ENCODE measurements at regions not wholly inside any gene's neighbourhood (a gene's known extent, or its start where the extent isn't known, plus 50 kb on each side); places are given as distances from the start of the nearest gene placed in this dataset.

DNA sequence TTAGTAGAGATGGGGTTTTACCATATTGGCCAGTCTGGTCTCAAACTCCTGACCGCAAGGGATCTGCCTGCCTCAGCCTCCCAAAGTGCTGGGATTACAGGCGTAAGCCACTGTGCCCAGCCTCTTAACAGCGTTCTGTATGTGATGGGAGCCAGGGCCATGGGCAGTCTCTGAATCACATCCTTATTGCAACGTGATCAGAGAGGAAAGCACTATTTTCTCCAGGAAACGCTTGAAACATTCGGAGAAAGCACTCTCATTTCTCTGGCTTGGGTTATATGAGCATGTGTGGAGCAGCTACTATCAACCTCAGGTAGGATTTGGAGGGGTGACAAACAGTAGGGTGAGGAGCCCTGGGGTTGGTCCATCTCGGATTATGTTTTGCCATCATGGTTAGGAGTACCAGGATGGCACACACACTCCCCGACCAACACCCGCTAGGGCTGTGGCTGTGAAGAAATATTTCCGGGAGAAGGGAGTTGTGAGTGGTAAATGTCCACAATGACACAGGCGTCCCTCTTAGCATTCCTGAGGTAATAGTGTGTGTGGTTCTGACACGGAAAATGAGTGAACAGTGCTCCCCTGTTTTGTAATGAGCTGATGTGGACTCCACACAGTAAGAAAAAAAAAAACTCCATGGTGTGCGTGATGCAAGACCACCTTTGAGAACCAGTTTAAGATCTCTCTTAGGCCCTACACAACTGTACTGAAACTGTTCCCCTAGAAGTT, 406.2 kb upstream of the ZNF608 start:
- ATAC-seq (ENCODE audit: low FRiP score): no peak
- TF ChIP-seq, protein P1, sequence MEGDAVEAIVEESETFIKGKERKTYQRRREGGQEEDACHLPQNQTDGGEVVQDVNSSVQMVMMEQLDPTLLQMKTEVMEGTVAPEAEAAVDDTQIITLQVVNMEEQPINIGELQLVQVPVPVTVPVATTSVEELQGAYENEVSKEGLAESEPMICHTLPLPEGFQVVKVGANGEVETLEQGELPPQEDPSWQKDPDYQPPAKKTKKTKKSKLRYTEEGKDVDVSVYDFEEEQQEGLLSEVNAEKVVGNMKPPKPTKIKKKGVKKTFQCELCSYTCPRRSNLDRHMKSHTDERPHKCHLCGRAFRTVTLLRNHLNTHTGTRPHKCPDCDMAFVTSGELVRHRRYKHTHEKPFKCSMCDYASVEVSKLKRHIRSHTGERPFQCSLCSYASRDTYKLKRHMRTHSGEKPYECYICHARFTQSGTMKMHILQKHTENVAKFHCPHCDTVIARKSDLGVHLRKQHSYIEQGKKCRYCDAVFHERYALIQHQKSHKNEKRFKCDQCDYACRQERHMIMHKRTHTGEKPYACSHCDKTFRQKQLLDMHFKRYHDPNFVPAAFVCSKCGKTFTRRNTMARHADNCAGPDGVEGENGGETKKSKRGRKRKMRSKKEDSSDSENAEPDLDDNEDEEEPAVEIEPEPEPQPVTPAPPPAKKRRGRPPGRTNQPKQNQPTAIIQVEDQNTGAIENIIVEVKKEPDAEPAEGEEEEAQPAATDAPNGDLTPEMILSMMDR (IDR thresholded peaks at IDR 0.05): no peak
- no peak for DNase-seq (ENCODE audit: low spot score)

DNA sequence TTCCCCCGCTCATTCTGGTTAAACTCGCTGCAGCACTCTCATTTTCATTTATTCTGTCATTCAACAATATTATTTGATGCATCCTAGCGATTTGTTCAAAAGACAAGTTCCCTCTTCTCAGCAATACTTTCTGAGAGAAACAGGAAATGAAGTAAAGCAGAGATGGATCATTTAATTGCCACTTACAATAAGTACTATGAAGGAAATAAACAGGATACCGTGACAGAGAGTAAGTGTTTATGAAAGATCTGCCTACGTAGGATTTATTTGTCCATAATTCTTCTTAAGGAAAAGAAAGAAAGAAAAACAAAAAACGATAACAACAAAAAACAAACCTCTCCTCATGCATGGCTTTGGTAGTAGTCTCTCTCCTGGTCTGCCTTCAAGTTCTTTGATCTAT, 406.8 kb upstream of the ZNF608 start:
- no peak for DNase-seq (ENCODE audit: low spot score)
- TF ChIP-seq, protein P1 (IDR thresholded peaks at IDR 0.05): no peak
- no peak for ATAC-seq (ENCODE audit: low FRiP score)

DNA sequence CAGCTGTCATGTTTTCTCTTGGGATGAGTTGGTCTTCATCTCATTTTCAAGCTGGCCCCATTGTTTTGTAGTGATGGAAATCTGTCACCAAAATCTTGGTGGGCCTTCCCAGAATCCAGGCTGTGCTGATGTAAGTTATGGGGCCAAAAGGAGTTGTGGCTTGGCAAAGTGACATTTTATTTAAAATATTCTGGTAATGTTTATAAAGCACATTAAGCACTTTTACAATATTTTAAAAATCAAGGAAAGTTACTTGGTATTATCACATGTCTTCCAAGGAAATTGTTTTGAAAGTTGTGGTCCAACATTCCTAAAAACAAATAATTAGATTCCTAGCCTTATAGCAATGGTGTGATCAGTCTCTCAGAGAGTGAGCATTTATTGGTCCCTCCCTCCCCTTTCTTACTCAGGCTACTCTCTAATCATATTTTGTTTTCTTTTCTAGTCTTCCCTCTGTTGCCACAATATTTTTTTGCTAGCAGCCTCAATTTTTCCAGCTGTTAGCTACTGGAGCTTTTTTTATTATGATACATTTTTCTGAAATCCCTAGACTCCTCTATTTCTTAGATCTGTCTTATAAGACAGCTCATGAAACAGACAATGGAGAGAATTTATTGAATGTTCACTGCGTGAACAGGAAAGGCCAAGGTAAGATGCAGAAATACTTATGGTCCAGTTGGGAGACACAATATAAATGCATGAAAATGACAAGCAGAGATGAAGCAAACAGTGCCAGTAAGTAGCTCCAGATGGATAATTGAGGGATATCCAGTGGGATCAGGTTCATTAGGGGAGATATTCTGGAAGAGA, 408.1 kb upstream of the ZNF608 start:
- TF ChIP-seq, protein P1 (IDR thresholded peaks at IDR 0.05): no peak
- DNase-seq (ENCODE audit: low spot score) (no peak), ATAC-seq (ENCODE audit: low FRiP score) (no peak)

DNA sequence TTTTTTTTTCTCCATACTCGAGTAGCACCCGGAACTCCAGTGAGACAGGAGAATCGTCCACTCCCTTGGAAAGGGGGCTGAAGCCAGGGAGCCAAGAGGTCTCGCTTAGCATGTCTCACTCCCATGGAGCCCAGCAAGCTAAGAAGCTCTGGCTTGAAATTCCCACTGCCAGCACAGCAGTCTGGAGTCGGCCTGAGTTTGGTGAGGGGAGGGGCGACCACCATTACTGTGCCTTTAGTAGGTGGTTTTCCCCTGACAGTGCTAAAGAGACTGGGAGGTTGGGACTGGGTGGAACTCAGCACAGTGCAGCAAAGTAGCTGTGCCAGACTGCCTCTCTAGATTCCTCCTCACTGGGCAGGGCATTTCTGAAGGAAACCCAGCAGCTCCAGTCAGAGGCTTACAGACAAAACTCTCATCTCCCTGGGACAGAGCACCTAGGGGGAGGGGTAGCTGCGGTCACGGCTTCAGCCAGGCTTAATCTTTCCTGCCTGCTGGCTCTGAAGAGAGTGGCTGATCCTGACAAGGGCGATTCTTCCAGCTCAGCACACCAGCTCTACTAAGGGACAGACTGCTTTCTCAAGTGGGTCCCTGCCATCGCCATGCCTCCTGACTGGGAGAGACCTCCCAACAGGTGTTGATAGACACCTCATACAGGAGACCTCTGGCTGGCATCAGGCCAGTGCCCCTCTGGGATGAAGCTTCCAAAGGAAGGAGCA, 414.5 kb upstream of the ZNF608 start:
- TF ChIP-seq, protein P1 (IDR thresholded peaks at IDR 0.05): no peak
- DNase-seq (ENCODE audit: low spot score): no peak
- no peak for ATAC-seq (ENCODE audit: low FRiP score)

DNA sequence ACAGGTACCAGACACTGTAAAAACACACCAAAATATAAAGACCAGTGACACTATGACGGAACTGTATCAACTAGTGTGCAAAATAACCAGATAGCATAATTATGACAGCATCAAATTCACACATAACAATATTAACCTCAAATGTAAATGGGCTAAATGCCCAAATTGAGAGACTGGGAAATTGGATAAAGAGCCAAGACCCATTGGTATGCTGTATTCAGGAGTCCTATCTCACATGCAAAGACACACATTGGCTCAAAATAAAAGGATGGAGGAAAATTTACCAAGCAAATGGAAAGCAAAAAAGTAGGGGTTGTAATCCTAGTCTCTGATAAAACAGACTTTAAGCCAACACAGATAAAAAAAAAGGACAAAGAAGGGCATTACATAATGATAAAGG, 416.3 kb upstream of the ZNF608 start:
- ATAC-seq (ENCODE audit: low FRiP score): no peak
- no peak for DNase-seq (ENCODE audit: low spot score)
- TF ChIP-seq, protein P1 (IDR thresholded peaks at IDR 0.05): no peak

DNA sequence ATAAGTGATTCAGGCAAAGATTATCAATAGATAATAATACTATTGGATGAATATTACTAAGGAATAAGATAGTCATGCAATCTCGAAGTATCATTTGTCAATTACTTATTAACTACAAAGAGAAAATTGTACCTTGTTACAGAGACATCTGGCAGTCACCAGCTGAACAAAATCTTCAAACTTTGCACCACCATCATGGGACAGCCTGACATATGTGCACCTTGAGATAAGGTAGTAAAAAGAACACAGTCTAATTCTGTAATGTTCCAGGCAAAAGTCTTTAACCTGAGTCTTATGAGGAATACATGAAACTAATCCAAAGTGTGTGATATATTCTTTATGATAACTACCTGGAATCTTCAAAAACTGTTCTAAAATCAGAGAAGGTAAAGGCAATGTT, 423.0 kb upstream of the ZNF608 start:
- no peak for ATAC-seq (ENCODE audit: low FRiP score)
- no peak for DNase-seq (ENCODE audit: low spot score)
- TF ChIP-seq, protein P1 (IDR thresholded peaks at IDR 0.05): no peak

All from omental fat pad (tissue), 3 donors.